Small intestine (tissue), 7 donors: ENCODE measurements at regions not wholly inside any gene's neighbourhood (a gene's known extent, or its start where the extent isn't known, plus 50 kb on each side); places are given as distances from the start of the nearest gene placed in this dataset.

Experiments
- DNase-seq, 2 donors: peaks; one replicate each; pipeline versions ENCODE4 v3.0.0 to v3.0.0-alpha.2; 2013
- FAIRE-seq: peaks from 2 replicates; lab custom pipeline; 2012; peaks lifted over from hg19 to GRCh38; lab: Jason Lieb, UNC
- H3K27ac ChIP-seq, 3 donors: one replicate each; pipeline ENCODE4 v1.5.1; 2013; ENCODE audit warnings: low read length in 2 of 3, mild to moderate bottlenecking in 2 of 3, control low read depth in 1 of 3, inconsistent platforms in 1 of 3, low read depth in 1 of 3, moderate library complexity in 1 of 3
- H3K27me3 ChIP-seq, 3 donors: one replicate each; pipeline ENCODE4 v1.6.1; 2013; ENCODE audit warnings: low read length in 3 of 3, inconsistent platforms in 1 of 3; ENCODE audit not compliant: control insufficient read depth in 3 of 3, insufficient read depth in 3 of 3
- H3K36me3 ChIP-seq, 3 donors: one replicate each; pipeline ENCODE4 v1.6.1; 2013; ENCODE audit warnings: low read length in 3 of 3, inconsistent platforms in 1 of 3, low read depth in 1 of 3, mild to moderate bottlenecking in 1 of 3, moderate library complexity in 1 of 3; ENCODE audit not compliant: control insufficient read depth in 3 of 3, insufficient read depth in 2 of 3
- H3K4me1 ChIP-seq, 3 donors: one replicate each; pipeline ENCODE4 v1.6.1; 2013; ENCODE audit warnings: low read length in 2 of 3, inconsistent platforms in 1 of 3, low read depth in 1 of 3, mild to moderate bottlenecking in 1 of 3, moderate library complexity in 1 of 3; ENCODE audit not compliant: control insufficient read depth in 3 of 3, insufficient read depth in 2 of 3
- H3K4me3 ChIP-seq, 3 donors: one replicate each; pipeline ENCODE4 v1.5.1; 2013; ENCODE audit warnings: low read length in 3 of 3, control low read depth in 1 of 3, inconsistent platforms in 1 of 3, low read depth in 1 of 3, mild to moderate bottlenecking in 1 of 3, moderate library complexity in 1 of 3
- H3K9me3 ChIP-seq, 2 donors: one replicate each; pipeline ENCODE4 v1.6.1; 2013; ENCODE audit warnings: low read depth in 1 of 2, low read length in 1 of 2; ENCODE audit not compliant: control insufficient read depth in 2 of 2, insufficient read depth in 1 of 2
- WGBS, 3 donors: extraction: QIAGEN DNeasy Blood & Tissue Kit; methylation state at CpG; one replicate each; pipeline ENCODE4 v1.1.7; 2013; 5-methylcytosine and 5-hydroxymethylcytosine counted together
- donor health status: healthy with polysubstance abuse.
- donor health status: control.
- donor health status: control.
- donor health status: Bipolar disorder and iron deficiency.
- donor health status: healthy.

GRCh38 chr16:77663711-77664110 is 58.6 kb upstream of the NUDT7 start:
- Histone ChIP-seq H3K27ac (no peak overlapping the region), H3K36me3 (no peaks in the 10 kb centered on the region), H3K4me1 (no peaks in the 10 kb centered on the region), H3K27me3 (peaks cover 0 to 2% (median 0%) of the 10 kb centered on the region in 3 donors), H3K4me3 (no peak overlapping the region), H3K9me3 (peaks cover 0 to 6% of the 10 kb centered on the region in 2 donors)
- WGBS, 3 donors, result 92 to 95% (median 92%) methylated on average over 2 of the region's 2 CpGs
- DNase-seq (no peak), FAIRE-seq (no peak)

DNA sequence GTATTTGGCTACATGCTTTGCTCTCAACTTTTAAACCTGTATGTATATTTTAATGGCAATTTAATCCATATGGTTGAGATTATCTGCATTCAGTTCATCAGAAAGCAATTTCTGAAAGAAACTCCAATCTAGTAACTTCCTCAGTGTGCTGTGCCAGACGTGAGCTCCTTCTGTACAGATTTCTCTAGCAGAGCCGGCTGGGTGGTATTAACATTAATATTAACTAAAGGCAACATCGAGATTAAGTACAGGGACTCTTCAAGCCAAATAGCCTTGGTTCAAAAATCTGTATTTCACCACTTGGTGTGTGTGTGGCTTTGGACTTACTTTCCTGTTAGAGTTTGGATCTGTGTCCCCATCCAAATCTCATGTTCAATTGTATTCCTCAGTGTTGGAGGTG is 55.5 kb upstream of the NUDT7 start:
- 66 to 74% (median 70%) methylated on average over 3 of the region's 3 CpGs for WGBS, 3 donors
- no peak for DNase-seq
- H3K9me3 ChIP-seq, result peaks cover 0 to 6% of the 10 kb centered on the region in 2 donors
- H3K27me3 ChIP-seq, result peaks cover 0 to 2% (median 0%) of the 10 kb centered on the region in 3 donors
- H3K4me3 ChIP-seq, result no peak overlapping the region
- FAIRE-seq, result no peak
- no peak overlapping the region for H3K27ac ChIP-seq
- H3K36me3 ChIP-seq, result no peaks in the 10 kb centered on the region
- no peaks in the 10 kb centered on the region for H3K4me1 ChIP-seq

DNA sequence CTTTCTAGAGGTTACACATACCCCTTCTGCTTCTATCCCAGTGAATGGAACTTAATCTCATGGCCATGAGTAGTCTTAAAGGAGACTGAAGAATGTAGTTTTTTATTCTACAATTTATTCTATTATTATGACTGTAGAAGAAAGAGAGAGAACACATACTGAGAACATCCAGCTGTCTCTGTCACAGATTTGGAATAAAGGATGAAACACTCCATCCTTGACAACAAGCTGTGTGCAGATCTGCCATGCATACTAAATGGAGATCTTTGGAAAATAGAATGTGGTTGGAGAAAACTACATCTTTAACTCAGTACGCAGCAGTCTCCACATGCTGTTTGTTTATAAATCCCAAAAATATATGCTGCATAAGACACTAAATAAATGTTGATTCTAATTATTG is 54.1 kb upstream of the NUDT7 start:
- FAIRE-seq, result no peak
- Histone ChIP-seq H3K27ac (no peak overlapping the region), H3K4me3 (no peak overlapping the region), H3K27me3 (peaks cover 0 to 2% (median 0%) of the 10 kb centered on the region in 3 donors), H3K36me3 (no peaks in the 10 kb centered on the region), H3K9me3 (peaks cover 0 to 3% of the 10 kb centered on the region in 2 donors), H3K4me1 (no peaks in the 10 kb centered on the region)
- DNase-seq, result no peak
- WGBS, 3 donors, result 69 to 96% (median 89%) methylated on average over 1 of the region's 1 CpG

- no peak for FAIRE-seq
- Histone ChIP-seq H3K4me3 (no peak overlapping the region), H3K27ac (no peak overlapping the region), H3K4me1 (no peaks in the 10 kb centered on the region), H3K27me3 (peaks cover 0 to 2% (median 0%) of the 10 kb centered on the region in 3 donors), H3K36me3 (no peaks in the 10 kb centered on the region), H3K9me3 (no peaks in the 10 kb centered on the region)
- no peak for DNase-seq
- 29 to 58% (median 45%) methylated on average over 3 of the region's 3 CpGs for WGBS, 3 donors
Observed at GRCh38 chr16:77669057-77669456, 53.3 kb upstream of the NUDT7 start.
